ENCODE measurements at regions not wholly inside any gene's neighbourhood (a gene's known extent, or its start where the extent isn't known, plus 50 kb on each side); places are given as distances from the start of the nearest gene placed in this dataset.
A peak's percentile ranks its signal among the peaks of the same experiment; 100 is the strongest.
"Not testable (repeated sequence)": the region's sequence is repeated elsewhere in the genome, so short reads cannot be mapped to it uniquely, and the experiment has no call there.

DNA sequence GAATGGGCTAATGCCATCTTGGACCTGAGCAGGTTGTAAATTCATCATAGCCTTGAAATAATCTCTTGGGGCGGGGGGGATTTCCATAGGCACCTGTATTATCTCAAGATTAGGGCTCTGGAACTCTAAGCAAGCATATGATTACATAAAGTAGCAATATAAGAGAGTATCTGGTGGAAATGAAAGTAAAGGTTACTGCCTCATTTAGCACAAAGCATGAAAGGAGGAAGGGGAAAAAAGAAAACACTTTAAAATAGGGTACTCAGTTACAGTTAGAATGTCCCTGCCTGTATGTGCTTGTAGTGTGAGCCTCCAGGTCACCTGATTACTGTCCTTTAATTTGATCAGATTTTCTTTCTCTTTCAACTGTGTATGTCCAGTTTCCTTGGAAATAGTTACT, 1079.7 kb upstream of the CDH18 start:
- DNase-seq: no peak

DNA sequence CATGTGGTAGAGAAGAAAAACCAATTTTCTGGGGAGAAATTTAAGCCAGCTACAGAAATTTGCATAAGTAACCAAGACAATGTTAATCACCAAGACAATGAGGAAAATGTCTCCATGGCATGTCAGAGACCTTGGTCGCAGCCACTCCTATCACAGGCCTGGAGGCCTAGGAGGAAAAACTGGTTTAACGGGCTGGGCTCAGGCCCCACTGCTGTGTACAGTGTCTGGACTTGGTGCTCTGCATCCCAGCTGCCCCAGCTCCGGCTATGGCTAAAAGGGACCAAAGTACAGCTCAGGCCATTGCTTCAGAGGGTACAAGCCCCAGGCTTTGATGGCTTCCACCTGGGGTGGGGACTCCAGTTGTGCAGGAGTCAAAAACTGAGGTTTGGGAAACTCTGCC, 1075.1 kb upstream of the CDH18 start:
- no peak for DNase-seq

DNA sequence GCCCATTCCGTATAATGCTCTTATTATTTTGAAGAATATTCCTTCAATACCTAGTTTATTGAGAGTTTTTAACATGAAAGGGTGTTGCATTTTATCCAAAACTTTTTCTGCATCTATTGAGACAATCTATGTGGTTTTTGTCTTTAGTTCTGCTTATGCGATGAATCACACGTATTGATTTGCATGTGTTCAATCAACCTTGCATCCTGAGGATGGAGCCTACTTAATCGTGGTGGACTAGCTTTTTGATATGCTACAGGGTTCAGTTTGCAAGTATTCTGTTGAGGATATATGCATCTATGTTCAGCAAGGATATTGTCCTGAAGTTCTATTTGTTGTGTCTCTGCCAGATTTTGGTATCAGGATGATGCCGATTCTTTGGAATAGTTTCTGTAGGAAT, 1070.3 kb upstream of the CDH18 start:
- DNase-seq: no peak

DNA sequence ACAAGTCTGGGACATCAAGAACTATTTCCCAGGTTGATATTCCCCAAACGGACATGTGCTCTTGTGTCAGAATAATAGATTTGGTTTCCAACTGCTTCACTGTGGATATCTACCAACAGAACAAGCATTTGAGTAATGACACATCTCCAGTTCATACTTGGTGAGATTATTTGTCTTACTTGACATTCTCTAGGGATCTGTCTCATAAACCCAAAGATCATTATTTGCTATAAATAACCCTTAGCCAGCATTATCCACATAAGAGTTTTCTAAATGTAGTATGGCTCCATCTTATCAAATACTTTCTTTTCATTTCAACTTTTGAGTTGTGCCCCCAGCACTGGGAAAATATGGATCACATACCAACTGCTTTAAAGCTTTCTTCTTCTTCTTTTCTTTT, 1063.9 kb upstream of the CDH18 start:
- no peak for DNase-seq

DNA sequence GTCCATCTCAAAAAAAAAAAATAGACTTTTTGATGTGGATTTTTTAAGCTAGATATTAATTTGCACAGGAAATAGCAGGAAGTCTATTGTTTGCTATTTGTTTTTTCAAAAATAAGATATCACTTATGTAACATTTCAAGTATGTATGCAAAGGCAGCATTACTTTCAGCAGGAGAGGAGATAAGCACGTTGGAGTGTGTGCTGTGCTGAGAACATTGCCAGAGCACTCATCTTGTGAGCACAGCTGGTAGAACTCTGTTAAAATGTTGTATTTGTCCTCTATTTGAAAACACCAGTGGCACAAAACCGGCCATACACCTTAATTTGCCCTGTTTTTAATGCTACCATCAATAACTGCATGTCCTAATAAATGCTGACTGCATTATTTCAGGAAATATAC, 1061.9 kb upstream of the CDH18 start:
- no peak for DNase-seq

DNA sequence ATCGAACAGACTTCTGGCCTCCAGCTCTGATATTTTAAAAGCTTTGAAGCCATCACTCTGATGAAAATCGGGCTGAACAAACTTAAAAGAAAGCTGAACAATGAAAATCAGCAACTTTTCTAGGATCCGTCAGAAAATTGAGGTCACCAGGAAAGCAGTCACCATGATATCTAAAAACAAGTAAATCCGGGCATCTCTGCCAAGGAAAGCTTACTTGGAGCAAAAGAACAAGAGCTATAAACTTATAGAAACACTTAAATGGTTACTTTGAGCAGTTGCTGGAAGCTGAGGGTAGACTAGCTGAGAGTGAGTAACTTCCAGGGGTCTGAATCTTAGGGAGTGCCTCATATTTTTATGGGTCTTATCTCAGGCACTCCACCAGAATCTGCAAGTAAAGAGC, 1043.0 kb upstream of the CDH18 start:
- DNase-seq: no peak

DNA sequence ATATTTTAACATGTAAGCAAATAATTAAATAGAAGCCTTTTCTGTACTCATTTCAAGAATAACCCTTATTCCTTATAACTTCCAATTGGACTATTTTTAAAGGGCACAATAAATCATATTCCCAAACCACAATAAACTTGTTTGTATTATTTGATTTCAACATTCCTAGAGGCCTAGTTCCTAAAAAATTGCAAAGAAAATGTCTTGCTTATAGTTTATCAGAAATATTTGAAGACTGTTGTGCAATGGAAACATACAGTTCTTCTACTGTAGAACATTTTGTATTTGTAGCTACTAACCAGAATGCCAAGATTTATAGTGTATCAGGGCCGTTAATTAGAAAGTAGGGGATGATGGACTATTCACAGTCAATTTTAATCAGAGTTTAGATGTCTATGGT, 1037.0 kb upstream of the CDH18 start:
- DNase-seq: no peak

DNA sequence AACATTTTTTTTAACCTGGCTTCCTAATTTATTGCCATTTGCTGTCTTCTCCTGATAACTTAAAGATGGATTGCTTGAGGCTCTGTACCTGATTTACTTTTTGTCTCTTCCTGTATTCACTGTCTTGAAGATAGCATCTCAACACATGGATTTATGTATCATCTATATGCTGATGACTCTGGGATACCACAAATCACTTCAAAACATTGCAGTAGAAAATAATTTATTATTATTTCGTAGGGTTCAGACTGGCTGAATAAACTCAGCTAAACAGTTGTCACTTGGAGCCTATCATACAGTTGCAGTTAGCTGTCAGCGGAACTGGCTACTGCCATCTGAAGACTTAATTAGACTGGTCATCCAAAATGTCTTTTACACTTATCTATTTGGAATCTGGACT, 1025.2 kb upstream of the CDH18 start:
- DNase-seq: no peak

DNA sequence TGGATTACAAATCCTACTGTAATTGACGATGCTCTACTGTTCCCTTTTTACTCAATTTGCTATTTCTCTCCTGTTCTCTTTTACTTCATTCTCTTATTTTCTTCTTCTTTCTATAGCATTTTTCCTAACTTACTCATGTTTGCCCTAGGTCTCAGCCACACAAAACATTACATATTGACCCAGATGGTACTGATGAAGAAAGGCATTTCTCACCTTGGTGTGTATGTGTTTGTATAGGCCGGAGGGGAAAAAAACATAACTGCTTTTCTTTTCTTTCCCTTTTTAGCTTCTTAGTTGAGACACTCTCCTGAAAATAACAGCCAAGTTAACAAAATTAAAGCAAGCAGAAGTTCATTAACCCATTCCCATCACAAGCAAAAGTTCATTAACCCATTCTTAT, 1019.8 kb upstream of the CDH18 start:
- no peak for DNase-seq

DNA sequence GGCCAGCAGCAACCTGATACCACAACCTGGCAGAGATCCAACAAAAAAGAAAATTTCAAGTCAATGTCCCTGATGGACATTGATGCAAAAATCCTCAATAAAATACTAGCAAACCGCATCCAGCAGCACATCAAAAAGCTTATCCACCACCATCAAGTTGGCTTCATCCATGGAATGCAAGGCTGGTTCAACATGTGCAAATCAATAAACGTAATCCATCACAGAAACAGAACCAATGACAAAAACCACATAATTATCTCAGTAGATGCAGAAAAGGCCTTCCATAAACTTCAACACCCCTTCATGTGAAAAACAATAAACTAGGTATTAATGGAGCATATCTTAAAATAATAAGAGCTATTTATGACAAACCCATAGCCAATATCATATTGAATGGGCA, 1000.9 kb upstream of the CDH18 start:
- DNase-seq: not testable (repeated sequence)

DNA sequence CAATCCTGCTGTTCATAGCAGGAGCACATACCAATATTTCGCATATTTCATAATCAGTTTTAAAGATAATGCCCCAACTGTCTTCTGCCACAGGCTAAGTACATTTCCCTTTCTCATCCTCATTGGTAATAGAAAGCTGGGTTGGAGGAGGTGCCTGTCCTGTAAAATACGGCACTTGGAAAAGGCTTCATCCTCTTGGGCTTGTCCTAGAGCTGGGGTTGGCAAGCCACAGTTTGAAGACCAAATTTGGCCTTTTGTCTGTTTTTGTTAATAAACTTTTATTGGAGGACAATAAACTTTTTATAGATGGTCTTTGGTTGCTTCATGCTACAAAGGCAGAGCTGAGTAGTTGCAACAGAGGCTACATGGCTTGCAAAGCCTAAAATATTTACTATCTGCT, 997.8 kb upstream of the CDH18 start:
- DNase-seq: no peak

DNA sequence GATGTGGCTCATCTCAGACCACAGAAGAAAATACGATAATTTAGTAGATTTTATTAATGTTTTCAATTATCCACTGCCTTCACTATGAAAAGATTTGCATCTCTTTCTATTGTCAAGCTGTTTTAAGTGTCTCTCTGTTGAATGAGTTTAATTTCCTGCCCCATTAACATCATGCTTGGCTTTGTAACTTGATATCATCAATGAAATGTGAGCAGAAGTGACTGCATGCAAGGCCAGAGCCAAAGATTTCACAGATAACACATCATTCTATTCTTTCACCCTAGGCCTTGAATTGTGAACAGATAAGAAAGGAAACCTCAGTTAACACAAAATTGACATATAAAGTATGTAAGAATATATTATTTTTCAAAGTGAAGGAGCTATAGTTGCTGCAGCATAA, 986.4 kb upstream of the CDH18 start:
- DNase-seq: no peak

DNA sequence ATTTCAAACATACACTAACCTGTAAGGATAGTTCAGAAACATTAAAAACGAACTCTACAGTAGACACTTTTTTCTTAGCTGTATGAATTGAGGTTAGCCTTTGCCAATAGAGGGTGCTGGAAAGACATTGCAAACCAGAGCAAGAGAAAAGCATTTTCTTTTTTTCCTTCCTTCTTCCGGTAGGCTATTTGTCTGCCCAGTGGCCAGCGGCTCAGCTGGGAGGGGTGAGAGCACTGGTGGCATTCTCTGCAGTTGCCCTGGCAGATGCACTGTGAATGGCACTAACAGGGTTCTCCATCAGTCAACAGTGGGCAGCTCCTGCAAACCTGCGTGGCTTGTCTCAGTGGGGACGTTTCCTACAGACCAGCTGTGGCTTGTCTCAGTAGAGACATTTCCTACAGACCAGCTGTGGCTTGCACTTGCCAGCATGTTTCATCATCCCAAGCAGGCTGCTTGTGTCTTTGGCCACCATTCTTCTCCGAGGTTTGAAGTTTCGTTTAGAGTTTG, 984.5 kb upstream of the CDH18 start:
- DNase-seq: peak; percentile 40 to 72 (median 42)

DNA sequence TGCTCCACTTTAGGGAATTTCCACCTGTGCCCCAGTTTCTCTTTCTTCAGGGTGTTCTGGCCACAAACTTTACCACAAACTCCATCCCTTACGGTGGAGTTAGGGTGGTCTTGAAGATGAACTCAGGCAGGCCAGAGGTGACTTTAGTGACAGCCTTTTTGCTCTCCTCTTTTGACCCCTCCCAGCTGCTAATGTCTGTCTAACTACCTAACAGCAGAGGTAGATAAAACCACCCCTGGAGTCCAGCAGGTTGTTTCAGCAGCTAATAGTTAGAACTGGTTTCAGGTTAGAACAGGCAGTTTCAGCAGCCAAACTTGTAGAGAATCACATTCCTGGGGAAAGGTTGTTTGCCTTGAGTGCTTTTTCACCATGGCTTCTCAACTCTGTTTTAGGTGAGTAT, 971.3 kb upstream of the CDH18 start:
- DNase-seq: no peak

DNA sequence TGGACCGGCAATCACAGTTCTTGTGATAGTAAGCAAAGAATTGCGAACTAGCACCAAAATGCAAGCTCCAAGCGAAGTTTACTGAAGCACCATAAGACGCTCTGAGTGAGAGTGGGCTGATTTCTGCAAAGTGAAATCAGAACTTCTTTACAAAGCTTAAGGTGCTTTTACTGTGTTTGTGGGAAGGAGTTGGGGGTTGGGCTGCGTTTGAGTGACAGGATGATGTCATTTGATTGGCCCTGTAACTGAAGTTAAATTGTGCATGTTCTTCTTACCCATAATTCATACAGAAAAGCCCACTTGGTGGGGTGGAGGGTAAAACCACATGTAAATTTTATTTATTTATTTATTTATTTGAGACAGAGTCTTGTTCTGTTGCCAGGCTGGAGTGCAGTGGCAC, 970.6 kb upstream of the CDH18 start:
- no peak for DNase-seq

DNA sequence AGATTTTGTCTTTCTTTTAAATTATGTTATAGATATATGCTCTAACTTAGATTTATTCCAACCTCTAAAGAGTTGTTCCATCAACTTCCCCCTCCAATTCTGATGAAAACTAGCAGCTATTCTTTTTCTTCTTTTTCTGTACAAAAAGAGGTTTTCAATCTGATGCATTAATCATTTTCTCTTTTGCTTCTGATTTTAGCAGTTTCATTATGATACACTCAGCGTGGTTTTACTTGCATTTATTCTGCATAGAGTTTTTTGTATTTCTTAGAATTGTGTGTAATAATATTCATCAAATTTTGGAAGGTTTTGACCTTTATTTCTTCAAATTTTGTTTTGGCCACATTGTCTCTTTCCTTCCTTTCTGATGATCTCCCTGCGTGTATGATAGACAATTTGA, 968.1 kb upstream of the CDH18 start:
- DNase-seq: no peak

DNA sequence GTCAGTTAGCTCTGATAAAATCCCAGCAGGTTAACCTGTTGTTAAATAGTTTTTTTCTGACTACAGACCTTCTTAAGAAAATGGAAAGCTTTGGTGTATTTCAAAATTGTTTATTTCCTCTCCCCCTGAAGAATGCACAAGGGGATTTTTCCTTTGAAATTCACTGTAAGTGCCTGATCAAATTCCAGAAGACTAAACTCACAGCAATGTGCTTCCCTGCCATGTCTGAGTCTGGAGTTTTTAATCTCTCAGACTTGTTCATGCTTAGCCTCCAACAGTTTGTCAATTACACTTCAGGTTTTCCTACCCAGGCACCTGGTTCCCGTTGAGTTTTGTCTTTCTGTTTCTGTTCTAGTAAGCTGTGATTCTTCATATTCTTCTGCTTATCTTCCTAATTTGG, 961.6 kb upstream of the CDH18 start:
- DNase-seq: no peak

DNA sequence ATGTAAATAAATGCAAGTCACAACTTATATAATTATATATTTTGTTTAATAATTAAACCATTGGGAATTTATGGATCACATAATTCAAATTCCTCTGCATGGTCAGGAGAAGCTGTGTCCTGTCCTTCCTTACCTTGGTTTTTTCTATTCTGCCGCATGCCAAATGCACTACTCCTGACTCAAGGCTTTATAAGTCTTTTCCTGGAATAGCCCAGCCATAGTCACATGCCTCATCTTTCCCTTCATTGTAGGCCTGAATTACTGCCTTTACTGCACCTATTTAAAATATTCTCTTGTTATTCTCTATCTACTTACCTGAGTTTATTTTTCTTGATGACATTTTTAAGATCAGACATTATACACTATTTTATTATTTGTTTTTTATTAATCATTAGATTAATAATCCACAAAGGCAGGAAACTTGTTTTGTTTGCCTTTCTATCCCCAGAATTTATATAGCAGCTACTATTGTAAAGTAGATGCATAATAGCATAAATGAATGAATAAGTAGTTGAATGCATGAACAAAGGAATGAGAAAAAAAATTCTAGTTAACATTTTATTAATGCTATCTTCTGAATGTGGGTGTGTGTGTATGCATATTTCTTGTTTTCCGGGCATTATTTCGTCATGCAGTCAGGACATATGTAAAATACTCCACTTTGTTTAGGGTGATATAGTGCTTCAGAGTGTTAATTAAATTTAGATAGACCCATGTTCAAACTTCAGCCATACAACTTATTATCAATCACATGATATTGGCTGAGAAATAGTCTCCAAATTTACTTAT, 955.4 kb upstream of the CDH18 start:
- DNase-seq: not testable (repeated sequence)

DNA sequence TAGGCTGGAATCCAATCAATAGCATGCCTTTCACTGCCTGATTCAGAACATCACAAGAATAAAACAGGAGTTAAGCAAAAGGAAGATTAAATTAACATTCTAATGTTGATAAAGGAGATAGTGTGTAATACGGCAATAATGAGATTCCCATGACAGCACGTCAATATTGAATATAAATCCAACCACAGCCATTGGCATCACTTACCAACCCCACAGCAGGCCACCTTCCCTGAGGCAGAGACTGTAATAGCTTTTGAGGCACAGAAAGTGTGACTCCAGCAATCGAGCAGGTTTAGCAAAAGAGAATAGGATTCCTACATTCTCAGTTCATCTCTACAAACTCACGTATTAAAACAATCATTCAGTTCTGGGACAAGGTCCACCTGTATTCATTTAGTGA, 954.6 kb upstream of the CDH18 start:
- not testable (repeated sequence) for DNase-seq

DNA sequence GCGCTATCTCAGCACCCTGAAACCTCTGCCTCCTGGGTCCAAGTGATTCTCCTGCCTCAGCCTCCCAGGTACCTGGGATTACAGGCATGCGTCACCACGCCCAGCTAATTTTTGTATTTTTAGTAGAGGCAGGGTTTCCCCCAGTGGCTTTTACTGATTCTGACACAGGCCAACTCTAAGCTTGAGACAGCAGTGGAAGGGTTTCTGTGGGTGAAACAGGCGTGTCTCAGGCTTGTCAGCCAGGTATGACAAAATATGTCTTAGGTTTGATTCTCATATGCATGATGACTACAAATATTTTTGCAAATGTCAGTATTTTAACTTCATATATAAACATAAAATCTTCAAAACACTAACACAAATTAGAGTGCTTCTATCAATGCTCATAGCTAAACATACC, 952.8 kb upstream of the CDH18 start:
- DNase-seq: not testable (repeated sequence)

DNA sequence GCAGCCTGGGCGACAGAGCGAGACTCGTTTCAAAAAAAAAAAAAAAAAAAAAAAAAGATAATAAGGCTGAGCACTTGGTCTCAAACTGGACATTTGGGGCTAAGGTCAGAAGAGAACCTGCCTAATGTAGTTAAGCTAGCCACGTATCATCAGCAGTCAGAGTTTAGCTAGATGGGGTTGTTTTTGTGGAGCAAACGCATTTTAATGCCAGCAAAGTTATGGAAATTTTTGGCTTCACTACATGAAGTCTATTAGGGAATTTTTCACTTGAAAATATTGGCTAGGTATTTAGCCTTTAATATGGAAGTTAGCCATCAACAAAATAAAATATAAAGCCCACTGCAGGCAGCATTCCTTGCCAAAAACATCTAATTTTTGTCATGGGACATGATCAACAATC, 902.9 kb upstream of the CDH18 start:
- peak; percentile 2 to 44 (median 22) for DNase-seq

DNA sequence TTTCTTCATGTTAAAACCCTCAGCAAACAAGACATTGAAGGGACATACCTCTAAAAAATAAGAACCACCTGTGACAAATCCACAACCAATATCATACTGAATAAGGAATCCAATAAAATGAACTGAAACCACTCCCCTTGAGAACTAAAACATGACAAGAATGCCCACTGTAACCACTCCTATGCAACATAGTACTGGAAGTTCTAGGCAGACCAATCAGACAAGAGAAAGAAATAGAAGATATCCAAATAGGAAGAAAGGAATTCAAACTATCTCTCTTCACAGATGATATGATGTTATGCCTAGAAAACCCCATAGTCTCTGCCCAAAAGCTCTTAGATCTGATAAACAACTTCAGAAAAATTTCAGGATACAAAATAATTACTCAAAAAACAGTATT, 887.7 kb upstream of the CDH18 start:
- not testable (repeated sequence) for DNase-seq

DNA sequence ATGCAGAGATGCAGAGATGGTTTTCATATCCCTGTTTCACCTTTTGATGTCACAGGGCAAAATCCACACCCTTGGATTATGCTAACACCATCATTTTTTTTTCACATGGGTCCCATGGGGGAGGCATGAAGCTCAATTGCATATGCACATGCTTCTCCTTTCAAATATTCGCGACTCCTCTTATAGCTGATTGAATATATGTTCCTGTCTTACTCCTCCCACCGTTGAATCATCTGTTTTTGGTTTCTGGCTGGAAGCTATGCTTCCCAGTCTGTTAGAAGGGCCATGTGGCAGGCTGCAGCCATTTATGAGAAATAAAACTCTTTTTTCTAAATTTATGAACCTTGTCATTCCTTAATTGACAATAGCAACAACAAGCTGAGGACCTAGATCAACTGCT, 877.9 kb upstream of the CDH18 start:
- not testable (repeated sequence) for DNase-seq

DNA sequence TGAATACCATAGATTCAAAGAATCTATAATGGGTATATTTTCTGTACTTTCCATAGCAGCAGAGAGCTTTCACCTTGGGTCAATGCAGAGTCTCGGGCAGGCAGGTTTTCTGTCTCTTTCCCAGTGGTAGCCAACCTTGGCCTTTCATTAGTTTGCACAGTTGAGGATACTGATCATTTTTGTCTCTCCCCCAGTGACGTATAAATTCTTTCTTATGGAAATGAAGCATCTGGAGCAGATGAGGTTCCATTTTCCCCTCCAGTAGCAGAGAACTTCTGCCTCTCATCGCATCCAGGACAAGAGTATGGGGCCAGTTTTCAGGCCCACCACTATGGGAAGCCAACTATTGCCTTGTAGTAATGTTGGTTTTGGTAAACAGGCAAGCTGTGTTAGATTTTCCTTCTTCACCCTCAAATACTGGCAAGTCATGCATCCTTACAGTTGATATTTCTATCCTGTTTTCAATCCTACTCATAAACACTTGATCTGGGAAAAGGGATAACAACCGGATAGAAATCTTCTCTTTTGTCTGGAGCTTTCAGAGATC, 845.2 kb upstream of the CDH18 start:
- DNase-seq: no peak
